A549 (cell line): ENCODE measurements at regions not wholly inside any gene's neighbourhood (a gene's known extent, or its start where the extent isn't known, plus 50 kb on each side); places are given as distances from the start of the nearest gene placed in this dataset.

Source experiments
- CTCF ChIP-seq: fragments of >200 bp; sonication (Bioruptor Twin); formaldehyde crosslinking; IDR thresholded peaks from 3 replicates; pipeline ENCODE4 v1.5.1; 2016
- E2F6 ChIP-seq: IDR thresholded peaks from 2 replicates; pipeline ENCODE4 v1.6.1; 2012; ENCODE audit warnings: low read depth, borderline replicate concordance
- EP300 ChIP-seq, 2 experiments: fragments of >200 bp; sonication (Bioruptor Twin); formaldehyde crosslinking; IDR thresholded peaks; 2 replicates in 1 of 2; 3 replicates in 1 of 2; pipeline ENCODE4 v1.6.1; 2016 to 2017
- JUNB ChIP-seq: fragments of >200 bp; sonication (Bioruptor Twin); formaldehyde crosslinking; IDR thresholded peaks from 2 replicates; pipeline ENCODE4 v1.6.1; 2016
- MAX ChIP-seq: IDR thresholded peaks from 2 replicates; pipeline ENCODE4 v1.6.1; 2012
- MAZ ChIP-seq: fragments of 150-350 bp; IDR thresholded peaks from 2 replicates; pipeline ENCODE4 v1.6.1; 2014; ENCODE audit warnings: antibody characterized with exemption, low read depth, low read length, borderline replicate concordance
- POLR2A ChIP-seq: IDR thresholded peaks from 2 replicates; pipeline ENCODE4 v1.6.1; 2012; ENCODE audit warnings: mild to moderate bottlenecking, low read length
- RAD21 ChIP-seq, 2 experiments: fragments of >200 bp in 1 of 2; sonication (Bioruptor Twin) in 1 of 2; formaldehyde crosslinking in 1 of 2; IDR thresholded peaks in 1 of 2; conservative IDR thresholded peaks in 1 of 2; 2 replicates in 1 of 2; 3 replicates in 1 of 2; pipeline ENCODE4 v1.6.1; 2012 to 2018; ENCODE audit warnings: inconsistent platforms in 1 of 2
- REST ChIP-seq: fragments of 200-600 bp; sonication (generic); IDR thresholded peaks from 2 replicates; pipeline ENCODE4 v1.6.1; 2016; ENCODE audit warnings: antibody characterized with exemption, mild to moderate bottlenecking, moderate library complexity

GRCh38 chr22:48855593-48856307 lies 971.9 kb downstream of the BRD1 start:
- TF ChIP-seq CTCF (no peak), JUNB (no peak), POLR2A (no peak), REST (no peak), EP300 (IDR thresholded peaks at IDR 0.05) (no peak), MAZ (no peak), MAX (no peak), RAD21 (conservative IDR thresholded peaks at IDR 0.05 in 1 of 2, IDR thresholded peaks at IDR 0.05 in 1 of 2) (no peak), E2F6 (no peak)
